Left ventricle myocardium superior (tissue), 1 donor: ENCODE measurements at regions not wholly inside any gene's neighbourhood (a gene's known extent, or its start where the extent isn't known, plus 50 kb on each side); places are given as distances from the start of the nearest gene placed in this dataset.
"Not testable (repeated sequence)": the region's sequence is repeated elsewhere in the genome, so short reads cannot be mapped to it uniquely, and the experiment has no call there.

ENCODE experiments used
- ATAC-seq: fragments of 200-7000 bp; cut with Tn5 transposase; one replicate; pipeline ENCODE4 v1.9.1; 2020; ENCODE audit warnings: mild to moderate bottlenecking, moderate library complexity
- DNase-seq: peaks from one replicate; pipeline ENCODE4 v3.0.0-alpha.2; 2020
- intact Hi-C: fragments of 100-400 bp; cut with micrococcal nuclease; formaldehyde crosslinking; loops from one replicate; pipeline ENCODE4 v1.11.0; 2022
- donor health status: DM: no; HTN: yes; CAD: no; lungs with severe emphysema.

- no peak for ATAC-seq
- intact Hi-C loops, result no loop called here
- DNase-seq, result no peak
Observed at GRCh38 chr9:74006935-74007334, 490.2 kb upstream of the RORB start.

GRCh38 chr9:74007833-74008232, 489.3 kb upstream of the RORB start:
- intact Hi-C loops, result no loop called here
- ATAC-seq (no peak), DNase-seq (no peak)

- DNase-seq (no peak), ATAC-seq (no peak)
- intact Hi-C loops, result no loop called here
Observed at GRCh38 chr9:74016004-74016403, 481.1 kb upstream of the RORB start.

- ATAC-seq (no peak), DNase-seq (no peak)
- intact Hi-C loops, result no loop called here
Observed at GRCh38 chr9:74025402-74025925, 471.7 kb upstream of the RORB start.

- intact Hi-C loops, result no loop called here
- no peak for DNase-seq
- no peak for ATAC-seq
Observed at GRCh38 chr9:74032421-74032820, 464.7 kb upstream of the RORB start.

- intact Hi-C loops, result no loop called here
- ATAC-seq, result no peak
- no peak for DNase-seq
Observed at GRCh38 chr9:74035786-74036185, 461.3 kb upstream of the RORB start.

- intact Hi-C loops, result no loop called here
- no peak for DNase-seq
- no peak for ATAC-seq
Observed at GRCh38 chr9:74036549-74037231, 460.4 kb upstream of the RORB start.

- DNase-seq (no peak), ATAC-seq (no peak)
- intact Hi-C loops, result no loop called here
Observed at GRCh38 chr9:74037274-74037673, 459.9 kb upstream of the RORB start.

GRCh38 chr9:74041588-74041987, 455.5 kb upstream of the RORB start:
- intact Hi-C loops, result no loop called here
- ATAC-seq, result no peak
- no peak for DNase-seq

- no peak for DNase-seq
- no peak for ATAC-seq
- intact Hi-C loops, result no loop called here
Observed at GRCh38 chr9:74044844-74045243, 452.3 kb upstream of the RORB start.

- intact Hi-C loops, result no loop called here
- no peak for DNase-seq
- no peak for ATAC-seq
Observed at GRCh38 chr9:74056023-74056422, 441.1 kb upstream of the RORB start.

GRCh38 chr9:74057051-74057450, 440.1 kb upstream of the RORB start:
- DNase-seq, intact Hi-C loops, ATAC-seq: not testable (repeated sequence)

GRCh38 chr9:74064702-74065101, 432.4 kb upstream of the RORB start:
- intact Hi-C loops, result no loop called here
- DNase-seq (no peak), ATAC-seq (no peak)

- ATAC-seq (no peak), DNase-seq (no peak)
- intact Hi-C loops, result no loop called here
Observed at GRCh38 chr9:74066128-74066527, 431.0 kb upstream of the RORB start.

- intact Hi-C loops, result no loop called here
- ATAC-seq (no peak), DNase-seq (no peak)
Observed at GRCh38 chr9:74066605-74067004, 430.5 kb upstream of the RORB start.

GRCh38 chr9:74071502-74071901, 425.6 kb upstream of the RORB start:
- intact Hi-C loops, result no loop called here
- no peak for ATAC-seq
- DNase-seq, result no peak

- no peak for DNase-seq
- ATAC-seq, result no peak
- intact Hi-C loops, result no loop called here
Observed at GRCh38 chr9:74073897-74074296, 423.2 kb upstream of the RORB start.

GRCh38 chr9:74078647-74079046, 418.5 kb upstream of the RORB start:
- no peak for ATAC-seq
- no peak for DNase-seq
- intact Hi-C loops, result no loop called here

GRCh38 chr9:74080652-74081051, 416.5 kb upstream of the RORB start:
- intact Hi-C loops, ATAC-seq: not testable (repeated sequence)

GRCh38 chr9:74083681-74084433, 413.3 kb upstream of the RORB start:
- DNase-seq (no peak), ATAC-seq (no peak)
- intact Hi-C loops, result no loop called here

More at GRCh38 chr9:74080652-74081051, 416.5 kb upstream of the RORB start:
- not testable (repeated sequence) for DNase-seq
